HEK293T (cell line): ENCODE measurements at regions not wholly inside any gene's neighbourhood (a gene's known extent, or its start where the extent isn't known, plus 50 kb on each side); places are given as distances from the start of the nearest gene placed in this dataset.

Source experiments
- CTCF ChIA-PET: fragments of 350-600 bp; formaldehyde crosslinking; extraction: SDS; loops from one replicate; lab custom pipeline; 2021; ENCODE audit warnings: antibody characterized with exemption, inconsistent platforms; lab: Yijun Ruan, JAX
- POLR2A ChIA-PET: fragments of 350-600 bp; formaldehyde crosslinking; extraction: SDS; loops from one replicate; lab custom pipeline; 2020; ENCODE audit warnings: antibody characterized with exemption, inconsistent platforms; lab: Yijun Ruan, JAX
- DNase-seq: peaks from one replicate; pipeline ENCODE4 v3.0.0; 2012; ENCODE audit warnings: mixed read lengths; ENCODE audit errors: extremely low spot score
- ARNT ChIP-seq: fragments of 450-650 bp; IDR thresholded peaks from 2 replicates; pipeline ENCODE4 v1.6.1; 2017; ENCODE audit warnings: mild to moderate bottlenecking
- BHLHE40 ChIP-seq: fragments of 450-650 bp; IDR thresholded peaks from 2 replicates; pipeline ENCODE4 v1.6.1; 2016; ENCODE audit warnings: mild to moderate bottlenecking, moderate library complexity, borderline replicate concordance
- CTBP1 ChIP-seq: fragments of 450-650 bp; IDR thresholded peaks from 2 replicates; pipeline ENCODE4 v1.6.1; 2016; ENCODE audit warnings: borderline replicate concordance
- ELF4 ChIP-seq: fragments of 450-650 bp; IDR thresholded peaks from 2 replicates; pipeline ENCODE4 v1.6.1; 2017; ENCODE audit warnings: antibody characterized with exemption
- FOXA1 ChIP-seq: fragments of 450-650 bp; IDR thresholded peaks from 2 replicates; pipeline ENCODE4 v1.6.1; 2016; ENCODE audit warnings: mild to moderate bottlenecking
- FOXK2 ChIP-seq: fragments of 450-650 bp; IDR thresholded peaks from 2 replicates; pipeline ENCODE4 v1.6.1; 2016; ENCODE audit warnings: mild to moderate bottlenecking
- FOXM1 ChIP-seq: fragments of 450-650 bp; IDR thresholded peaks from 2 replicates; pipeline ENCODE4 v1.6.1; 2017; ENCODE audit warnings: mild to moderate bottlenecking, borderline replicate concordance
- HDGF ChIP-seq: fragments of 450-650 bp; IDR thresholded peaks from 2 replicates; pipeline ENCODE4 v1.6.1; 2017; ENCODE audit warnings: antibody characterized with exemption, borderline replicate concordance
- L3MBTL2 ChIP-seq: fragments of 450-650 bp; conservative IDR thresholded peaks from 2 replicates; pipeline ENCODE4 v1.6.1; 2016; ENCODE audit warnings: mild to moderate bottlenecking
- LEF1 ChIP-seq: fragments of 450-650 bp; IDR thresholded peaks from 2 replicates; pipeline ENCODE4 v1.6.1; 2017; ENCODE audit warnings: mild to moderate bottlenecking, borderline replicate concordance
- NFRKB ChIP-seq: fragments of 450-650 bp; IDR thresholded peaks from 2 replicates; pipeline ENCODE4 v1.6.1; 2016; ENCODE audit warnings: mild to moderate bottlenecking, moderate library complexity
- PKNOX1 ChIP-seq: fragments of 450-650 bp; IDR thresholded peaks from 2 replicates; pipeline ENCODE4 v1.6.1; 2016
- SP1 ChIP-seq: fragments of 450-650 bp; IDR thresholded peaks from 2 replicates; pipeline ENCODE4 v1.6.1; 2017
- SUZ12 ChIP-seq: fragments of 450-650 bp; IDR thresholded peaks from 2 replicates; pipeline ENCODE4 v1.6.1; 2016; ENCODE audit warnings: mild to moderate bottlenecking
- TARDBP ChIP-seq: fragments of 450-650 bp; IDR thresholded peaks from 2 replicates; pipeline ENCODE4 v1.6.1; 2016
- ZNF384 ChIP-seq: fragments of 450-650 bp; IDR thresholded peaks from 2 replicates; pipeline ENCODE4 v1.6.1; 2016

- ChIA-PET CTCF (no interaction called here), POLR2A (no interaction called here)
- DNase-seq = no peak
- TF ChIP-seq BHLHE40 = no peak
- TF ChIP-seq HDGF = no peak
- no peak for TF ChIP-seq FOXM1
- no peak for TF ChIP-seq PKNOX1
These were observed 801.2 kb downstream of the PDCD6IP start for GRCh38 chr3:34599595-34599994.

GRCh38 chr3:34619990-34620389 lies 821.6 kb downstream of the PDCD6IP start:
- ChIA-PET CTCF (no interaction called here), POLR2A (no interaction called here)
- no peak for TF ChIP-seq SP1

GRCh38 chr3:34626699-34627098 lies 828.3 kb downstream of the PDCD6IP start:
- DNase-seq = no peak
- TF ChIP-seq HDGF = no peak
- no peak for TF ChIP-seq SP1
- no peak for TF ChIP-seq NFRKB
- TF ChIP-seq ELF4 = no peak
- TF ChIP-seq PKNOX1 = no peak
- TF ChIP-seq TARDBP = no peak
- TF ChIP-seq ARNT = no peak
- ChIA-PET POLR2A (no interaction called here), CTCF (no interaction called here)

More at GRCh38 chr3:34619990-34620389, 821.6 kb downstream of the PDCD6IP start:
- no peak for DNase-seq

- POLR2A ChIA-PET = no interaction called here
- DNase-seq = no peak
- CTCF ChIA-PET = no interaction called here
- TF ChIP-seq PKNOX1 (no peak), FOXM1 (no peak), NFRKB (no peak), CTBP1 (no peak), SUZ12 (no peak), FOXK2 (no peak), TARDBP (no peak), ARNT (no peak), LEF1 (no peak), L3MBTL2 (no peak), ZNF384 (no peak), FOXA1 (no peak), ELF4 (no peak), SP1 (no peak), BHLHE40 (no peak), HDGF (no peak)
These were observed 836.5 kb downstream of the PDCD6IP start for GRCh38 chr3:34634939-34635338.

- CTCF ChIA-PET = no interaction called here
- no peak for TF ChIP-seq BHLHE40
- TF ChIP-seq L3MBTL2 = no peak
- TF ChIP-seq CTBP1 = no peak
- TF ChIP-seq FOXA1 = no peak
- TF ChIP-seq NFRKB = no peak
- no peak for TF ChIP-seq ELF4
- TF ChIP-seq ARNT = no peak
- no peak for TF ChIP-seq ZNF384
- no peak for TF ChIP-seq SUZ12
- TF ChIP-seq LEF1 = no peak
- no peak for TF ChIP-seq PKNOX1
- TF ChIP-seq FOXM1 = no peak
- TF ChIP-seq TARDBP = no peak
- TF ChIP-seq FOXK2 = no peak
- TF ChIP-seq SP1 = no peak
- TF ChIP-seq HDGF = no peak
- POLR2A ChIA-PET = no interaction called here
- no peak for DNase-seq
These were observed 837.0 kb downstream of the PDCD6IP start for GRCh38 chr3:34635352-34635850.

DNA sequence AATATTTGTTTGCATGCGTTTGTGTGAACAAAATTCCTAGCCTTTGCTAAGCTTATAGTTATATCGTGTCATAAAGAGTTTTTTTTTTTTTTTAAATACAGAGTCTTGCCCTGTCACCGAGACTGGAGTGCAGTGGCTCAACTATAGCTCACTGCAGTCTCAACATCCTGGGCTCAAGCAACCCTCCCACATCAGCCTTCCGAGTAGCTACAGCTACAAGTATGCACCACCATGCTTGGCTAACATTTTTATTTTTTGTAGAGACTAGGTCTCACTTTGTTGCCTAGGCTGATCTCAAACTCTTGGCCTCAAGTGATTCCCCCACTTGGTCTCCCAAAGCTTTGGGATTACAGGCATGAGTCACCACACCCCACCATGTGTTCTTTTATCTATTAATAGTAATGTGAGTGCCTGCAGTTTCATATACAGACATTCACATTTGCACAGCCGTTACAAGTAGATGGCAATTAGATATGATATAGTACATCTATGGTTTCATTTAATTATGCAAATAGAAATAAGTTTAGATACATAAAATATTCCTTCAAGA lies 848.6 kb downstream of the PDCD6IP start:
- POLR2A ChIA-PET = no interaction called here
- CTCF ChIA-PET = no interaction called here
- DNase-seq = no peak
- TF ChIP-seq HDGF = no peak
- no peak for TF ChIP-seq LEF1
- no peak for TF ChIP-seq TARDBP
- TF ChIP-seq ELF4 = no peak
- TF ChIP-seq ZNF384 = no peak
- TF ChIP-seq PKNOX1 = no peak
- TF ChIP-seq ARNT = no peak
- no peak for TF ChIP-seq L3MBTL2
- no peak for TF ChIP-seq SP1
- no peak for TF ChIP-seq FOXK2
- TF ChIP-seq BHLHE40 = no peak
- no peak for TF ChIP-seq SUZ12
- no peak for TF ChIP-seq FOXM1
- TF ChIP-seq FOXA1 = no peak
- no peak for TF ChIP-seq CTBP1
- no peak for TF ChIP-seq NFRKB
